Lung (tissue), 11 donors: ENCODE measurements at regions not wholly inside any gene's neighbourhood (a gene's known extent, or its start where the extent isn't known, plus 50 kb on each side); places are given as distances from the start of the nearest gene placed in this dataset.

Experiments
- ATAC-seq: fragments of 200-7000 bp; cut with Tn5 transposase; one replicate; pipeline ENCODE4 v1.9.1; 2020; ENCODE audit warnings: moderate number of reproducible peaks; ENCODE audit not compliant: insufficient read depth, low FRiP score
- DNase-seq, 3 donors: peaks; one replicate each; pipeline ENCODE4 v3.0.0-alpha.2; 2013 to 2017
- H3K27ac ChIP-seq, 2 donors: one replicate each; pipeline ENCODE4 v1.5.1; 2013; ENCODE audit warnings: mild to moderate bottlenecking in 2 of 2, moderate library complexity in 2 of 2, control low read depth in 1 of 2, inconsistent platforms in 1 of 2, low read depth in 1 of 2, low read length in 1 of 2
- H3K27me3 ChIP-seq, 3 donors: one replicate each; pipeline ENCODE4 v1.5.1; 2013; ENCODE audit warnings: low read length in 2 of 3; ENCODE audit not compliant: control insufficient read depth in 3 of 3, insufficient read depth in 3 of 3
- H3K36me3 ChIP-seq, 4 donors: one replicate each; pipeline ENCODE4 v1.5.1; 2013; ENCODE audit warnings: low read length in 4 of 4, mild to moderate bottlenecking in 1 of 4, moderate library complexity in 1 of 4; ENCODE audit not compliant: control insufficient read depth in 4 of 4, insufficient read depth in 4 of 4
- H3K4me1 ChIP-seq, 5 donors: one replicate each; pipeline ENCODE4 v1.5.1; 2013; ENCODE audit warnings: low read length in 5 of 5, mild to moderate bottlenecking in 2 of 5, moderate library complexity in 1 of 5; ENCODE audit not compliant: control insufficient read depth in 5 of 5, insufficient read depth in 5 of 5
- H3K4me3 ChIP-seq: one replicate; pipeline ENCODE4 v1.5.1; 2013; ENCODE audit warnings: mild to moderate bottlenecking, control low read depth, moderate library complexity
- H3K9ac ChIP-seq, 2 donors: one replicate each; pipeline ENCODE4 v1.5.1; 2013; ENCODE audit warnings: low read length in 2 of 2, control low read depth in 1 of 2; ENCODE audit not compliant: insufficient read depth in 1 of 2
- H3K9me3 ChIP-seq, 4 donors: one replicate each; pipeline ENCODE4 v1.5.1; 2013; ENCODE audit warnings: low read length in 3 of 4, mild to moderate bottlenecking in 1 of 4, moderate library complexity in 1 of 4; ENCODE audit not compliant: control insufficient read depth in 4 of 4, insufficient read depth in 3 of 4
- CTCF ChIP-seq: IDR thresholded peaks from 2 replicates; pipeline ENCODE4 v1.5.1; 2012; ENCODE audit warnings: mild to moderate bottlenecking; ENCODE audit errors: control extremely low read depth, extremely low read depth
- WGBS, 2 donors: extraction: QIAGEN DNeasy Blood & Tissue Kit; methylation state at CpG; one replicate each; pipeline ENCODE4 v1.1.7; 2013; 5-methylcytosine and 5-hydroxymethylcytosine counted together
- donor health status: control.
- donor health status: control.
- donor health status: Bipolar disorder and iron deficiency.
- donor health status: healthy.
- donor health status: DM: yes; HTN: yes; CAD: no.

- Histone ChIP-seq H3K4me1 (no peaks in the 10 kb centered on the region), H3K4me3 (no peak overlapping the region), H3K9ac (no peak overlapping the region), H3K27me3 (no peaks in the 10 kb centered on the region), H3K27ac (no peak overlapping the region), H3K36me3 (no peaks in the 10 kb centered on the region), H3K9me3 (no peaks in the 10 kb centered on the region)
- no peak for TF ChIP-seq CTCF
- ATAC-seq, result no peak
- peak in 2 of 3 donors; percentile 20 to 33 for DNase-seq
- WGBS, 2 donors, result 31 to 48% methylated on average over 5 of the region's 5 CpGs
Observed at GRCh38 chr10:111289461-111289860, 212.6 kb downstream of the ADRA2A start.

- Histone ChIP-seq H3K4me3 (no peak overlapping the region), H3K27ac (no peak overlapping the region), H3K9ac (no peak overlapping the region), H3K27me3 (no peaks in the 10 kb centered on the region), H3K9me3 (no peaks in the 10 kb centered on the region), H3K4me1 (no peaks in the 10 kb centered on the region), H3K36me3 (no peaks in the 10 kb centered on the region)
- TF ChIP-seq CTCF, result no peak
- ATAC-seq, result peak; percentile 39
- WGBS, 2 donors, result 49 to 70% methylated on average over 3 of the region's 3 CpGs
- DNase-seq, result peak in 2 of 3 donors; percentile 6 to 58
Observed at GRCh38 chr10:111290649-111291048, 213.8 kb downstream of the ADRA2A start.

- 87 to 100% methylated on average over 1 of the region's 1 CpG for WGBS, 2 donors
- H3K4me1 ChIP-seq, result no peaks in the 10 kb centered on the region
- no peak for TF ChIP-seq CTCF
- no peak for DNase-seq
- H3K27ac ChIP-seq, result no peak overlapping the region
- no peak overlapping the region for H3K4me3 ChIP-seq
- no peak overlapping the region for H3K9ac ChIP-seq
- H3K9me3 ChIP-seq, result no peaks in the 10 kb centered on the region
- H3K36me3 ChIP-seq, result no peaks in the 10 kb centered on the region
- no peak for ATAC-seq
- no peaks in the 10 kb centered on the region for H3K27me3 ChIP-seq
Observed at GRCh38 chr10:111295788-111296187, 219.0 kb downstream of the ADRA2A start.

- no peak for TF ChIP-seq CTCF
- H3K4me1 ChIP-seq, result no peaks in the 10 kb centered on the region
- no peaks in the 10 kb centered on the region for H3K9me3 ChIP-seq
- WGBS, 2 donors, result 87 to 93% methylated on average over 6 of the region's 6 CpGs
- H3K27me3 ChIP-seq, result no peaks in the 10 kb centered on the region
- H3K4me3 ChIP-seq, result no peak overlapping the region
- DNase-seq (no peak), ATAC-seq (no peak)
- no peak overlapping the region for H3K27ac ChIP-seq
- H3K36me3 ChIP-seq, result no peaks in the 10 kb centered on the region
- no peak overlapping the region for H3K9ac ChIP-seq
Observed at GRCh38 chr10:111297351-111297848, 220.6 kb downstream of the ADRA2A start.
